ENCODE measurements at regions not wholly inside any gene's neighbourhood (a gene's known extent, or its start where the extent isn't known, plus 50 kb on each side); places are given as distances from the start of the nearest gene placed in this dataset.
A peak's percentile ranks its signal among the peaks of the same experiment; 100 is the strongest.

DNA sequence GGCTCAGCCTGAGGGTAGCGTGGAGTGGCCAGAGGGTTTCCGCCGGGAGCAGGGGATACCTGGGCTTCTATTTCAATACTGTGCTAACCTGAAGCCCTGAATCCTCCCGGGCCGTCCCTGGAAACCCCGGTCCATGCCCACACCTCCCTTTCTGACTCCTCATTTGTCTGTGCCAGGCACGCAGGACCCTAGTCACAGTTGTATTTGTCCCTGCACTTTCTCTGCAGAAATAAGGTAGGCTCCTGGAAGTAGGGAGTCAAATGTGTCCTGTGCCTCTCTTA is 418.8 kb upstream of the HS6ST1 start:
- DNase-seq, result no peak
- peaks cover 29% of the 10 kb centered on the region for H3K27me3 Mint-ChIP-seq
- H3K4me3 Mint-ChIP-seq, result no peak overlapping the region
- no peak overlapping the region for H3K27ac Mint-ChIP-seq
- peaks cover 10% of the 10 kb centered on the region for H3K4me1 Mint-ChIP-seq
- CTCF ChIA-PET, result no interaction called here
- no peaks in the 10 kb centered on the region for H3K36me3 Mint-ChIP-seq
- H3K9me3 Mint-ChIP-seq (ENCODE audit: low read depth), result no peaks in the 10 kb centered on the region
- ATAC-seq, result no peak

DNA sequence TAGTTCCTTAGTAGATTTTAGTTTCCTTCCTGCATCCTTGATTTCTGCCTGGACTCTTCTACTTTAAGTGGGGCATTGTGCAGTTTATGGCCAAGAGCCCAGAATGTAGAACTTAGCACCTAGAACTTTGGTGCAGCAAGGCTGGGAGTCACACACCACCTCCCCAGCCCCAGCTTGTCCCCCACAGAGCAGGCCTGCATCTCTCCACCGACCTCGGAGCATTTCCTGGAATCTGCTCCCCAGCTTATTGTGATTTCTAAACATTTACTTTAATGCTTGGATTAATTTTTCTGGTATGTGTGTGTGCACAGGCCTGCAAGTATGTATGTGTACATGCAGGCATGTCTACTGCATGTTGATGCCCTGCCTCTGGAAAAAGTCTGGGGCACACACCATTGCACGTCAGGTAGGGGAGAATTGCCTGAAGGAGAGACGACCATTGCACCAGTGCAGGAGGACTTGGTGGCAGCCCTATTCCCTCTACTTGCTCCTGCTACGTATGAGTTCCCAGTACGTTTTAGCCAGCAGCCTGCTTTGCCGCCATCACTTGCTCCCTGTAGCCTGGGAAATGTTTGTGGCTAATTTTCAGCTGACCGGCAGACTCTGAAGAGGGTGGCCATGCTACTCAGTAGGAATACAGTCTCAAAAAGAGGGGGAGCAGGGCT is 419.9 kb upstream of the HS6ST1 start:
- ATAC-seq (no peak), DNase-seq (no peak)
- CTCF ChIA-PET, result no interaction called here
- Mint-ChIP-seq H3K27me3 (peaks cover 24% of the 10 kb centered on the region), H3K27ac (no peak overlapping the region), H3K4me1 (peaks cover 10% of the 10 kb centered on the region), H3K9me3 (ENCODE audit: low read depth) (no peaks in the 10 kb centered on the region), H3K4me3 (no peak overlapping the region), H3K36me3 (no peaks in the 10 kb centered on the region)

DNA sequence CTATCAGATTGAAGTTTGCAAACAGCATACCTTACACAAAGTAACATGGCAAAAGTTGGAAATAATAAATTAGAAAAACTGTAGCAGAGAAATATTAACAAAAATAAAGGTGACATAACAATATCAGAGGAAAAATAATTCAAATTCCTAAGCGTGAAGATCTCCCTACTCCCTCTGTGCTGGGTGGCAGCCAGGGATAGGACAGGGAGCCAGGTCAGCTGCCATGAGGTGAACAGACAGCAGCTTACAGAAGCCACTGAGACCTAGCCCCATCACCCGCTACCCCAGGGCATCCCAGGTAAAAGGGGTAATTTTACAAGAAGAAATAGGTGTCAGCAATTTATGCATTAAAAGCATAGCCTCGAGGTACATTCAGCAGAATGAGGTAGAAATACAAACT is 423.8 kb upstream of the HS6ST1 start:
- DNase-seq (no peak), ATAC-seq (no peak)
- Mint-ChIP-seq H3K36me3 (no peaks in the 10 kb centered on the region), H3K4me3 (no peak overlapping the region), H3K27ac (no peak overlapping the region), H3K27me3 (peaks cover 21% of the 10 kb centered on the region), H3K9me3 (ENCODE audit: low read depth) (no peaks in the 10 kb centered on the region), H3K4me1 (no peaks in the 10 kb centered on the region)
- CTCF ChIA-PET, result no interaction called here

DNA sequence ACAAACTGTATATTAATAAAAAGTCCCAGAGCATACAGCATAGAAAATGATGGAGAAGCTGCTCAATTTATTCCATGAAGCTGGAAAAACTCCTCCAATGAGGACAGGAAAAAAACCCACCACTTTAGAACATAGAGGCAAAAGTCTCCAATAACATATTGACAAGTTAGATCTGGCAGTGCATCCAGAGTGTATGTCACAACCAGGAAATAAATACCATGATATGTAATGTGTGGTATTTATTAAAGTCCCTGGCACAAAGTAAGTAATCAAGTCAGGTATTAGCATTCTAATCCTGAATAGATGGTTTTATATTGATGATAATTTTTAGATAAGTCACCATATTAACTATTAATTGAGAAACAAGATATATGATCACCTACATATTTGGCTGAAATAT is 427.3 kb upstream of the HS6ST1 start:
- Mint-ChIP-seq H3K27ac (no peak overlapping the region), H3K4me1 (no peaks in the 10 kb centered on the region), H3K36me3 (no peaks in the 10 kb centered on the region), H3K27me3 (peaks cover 19% of the 10 kb centered on the region), H3K9me3 (ENCODE audit: low read depth) (no peaks in the 10 kb centered on the region), H3K4me3 (no peak overlapping the region)
- no peak for ATAC-seq
- CTCF ChIA-PET, result interaction anchor here (0.9 kb wide), 1 partner anchor 9 kb away, joined by 3 read pairs; no protein-coding TSS in a partner anchor
- DNase-seq, result no peak

DNA sequence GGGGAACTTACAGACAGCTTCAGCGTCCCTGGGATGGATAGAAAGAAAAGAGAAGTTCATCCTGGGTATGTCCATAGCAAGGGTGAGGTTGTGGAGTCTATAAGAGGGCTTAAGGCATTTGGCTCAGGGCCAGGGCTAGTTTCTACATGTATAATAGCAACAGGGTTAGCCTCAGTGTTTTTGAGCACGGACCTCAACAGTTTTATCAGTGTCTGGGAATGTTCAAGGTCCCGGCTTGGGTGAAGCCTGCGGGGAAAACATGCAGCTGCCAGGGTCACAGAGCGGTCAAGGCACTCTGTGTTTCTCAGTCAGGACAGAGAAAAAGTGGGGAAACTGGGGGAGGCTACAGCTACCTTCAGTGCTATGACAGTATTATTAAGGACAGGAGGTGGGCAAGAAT is 427.7 kb upstream of the HS6ST1 start:
- H3K4me3 Mint-ChIP-seq, result no peak overlapping the region
- no peak for ATAC-seq
- H3K27ac Mint-ChIP-seq, result no peak overlapping the region
- H3K9me3 Mint-ChIP-seq (ENCODE audit: low read depth), result no peaks in the 10 kb centered on the region
- peaks cover 19% of the 10 kb centered on the region for H3K27me3 Mint-ChIP-seq
- CTCF ChIA-PET, result interaction anchor here (0.9 kb wide), 1 partner anchor 10 kb away, joined by 3 read pairs; no protein-coding TSS in a partner anchor
- DNase-seq, result no peak
- no peaks in the 10 kb centered on the region for H3K36me3 Mint-ChIP-seq
- no peaks in the 10 kb centered on the region for H3K4me1 Mint-ChIP-seq

DNA sequence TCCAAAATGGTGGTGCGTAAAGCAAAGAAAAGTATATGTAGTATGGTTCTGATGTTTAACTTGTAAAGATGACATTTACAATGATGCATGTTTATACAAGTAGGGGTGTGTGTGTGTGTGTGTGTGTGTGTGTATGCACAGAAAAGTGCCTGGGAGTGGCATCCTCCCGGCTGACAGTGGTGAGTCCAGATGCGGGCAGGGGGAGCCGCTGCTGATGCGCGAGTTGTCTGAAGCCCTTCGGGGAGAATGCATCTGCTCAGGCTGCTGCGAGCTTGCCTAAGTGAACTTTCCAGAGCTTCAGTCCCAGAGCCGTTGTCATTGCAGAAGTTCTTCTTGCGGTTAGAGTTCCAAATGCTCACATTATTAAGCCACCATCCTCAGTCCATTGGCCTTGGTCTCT is 429.7 kb upstream of the HS6ST1 start:
- H3K27me3 Mint-ChIP-seq, result peaks cover 20% of the 10 kb centered on the region
- CTCF ChIA-PET, result interaction anchor here (1.8 to 2.1 kb wide), 2 partner anchors 8 to 12 kb away, joined by 4 to 7 read pairs; no protein-coding TSS in a partner anchor
- H3K9me3 Mint-ChIP-seq (ENCODE audit: low read depth), result no peaks in the 10 kb centered on the region
- DNase-seq (no peak), ATAC-seq (no peak)
- H3K4me1 Mint-ChIP-seq, result no peaks in the 10 kb centered on the region
- H3K27ac Mint-ChIP-seq, result no peak overlapping the region
- H3K36me3 Mint-ChIP-seq, result no peaks in the 10 kb centered on the region
- H3K4me3 Mint-ChIP-seq, result no peak overlapping the region

DNA sequence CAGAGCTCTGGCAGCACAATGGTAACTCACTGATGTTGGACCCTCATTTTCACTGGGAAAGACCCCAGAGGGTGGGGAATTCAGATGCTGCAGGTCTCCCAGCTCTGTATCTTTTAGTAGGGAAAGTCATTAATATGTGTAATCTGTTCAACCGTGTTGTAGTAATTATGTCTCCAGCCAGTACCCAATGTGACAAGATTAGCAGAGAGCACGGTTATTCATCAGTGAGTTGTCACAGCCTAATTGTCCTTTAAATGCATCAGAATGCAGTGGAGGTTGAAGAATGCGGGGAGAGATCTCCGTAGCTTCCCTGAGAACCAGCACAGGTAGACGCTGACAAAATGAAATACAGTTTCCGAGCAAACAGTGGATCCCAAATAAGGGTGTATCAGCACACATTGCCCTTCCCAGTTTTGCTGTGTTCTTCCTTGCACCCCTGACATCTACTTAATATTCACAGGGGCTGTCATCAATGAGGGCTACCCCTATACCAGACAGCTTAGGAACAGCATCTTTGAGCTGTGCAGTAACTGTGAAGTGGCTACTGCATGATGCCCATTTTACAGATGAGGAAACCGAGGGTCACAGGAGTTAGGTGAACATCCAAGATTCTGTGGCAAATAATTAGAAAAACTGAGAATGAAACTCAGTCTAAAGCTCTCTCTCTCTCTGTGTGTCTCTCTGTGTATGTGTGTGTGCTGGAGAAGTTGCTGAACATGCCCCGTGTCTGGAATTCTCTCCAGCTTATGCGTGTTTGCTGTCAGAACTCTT is 430.4 kb upstream of the HS6ST1 start:
- no peaks in the 10 kb centered on the region for H3K36me3 Mint-ChIP-seq
- CTCF ChIA-PET, result interaction anchor here (1.8 to 2.1 kb wide), 2 partner anchors 9 to 12 kb away, joined by 4 to 7 read pairs; no protein-coding TSS in a partner anchor
- no peaks in the 10 kb centered on the region for H3K9me3 Mint-ChIP-seq (ENCODE audit: low read depth)
- H3K27ac Mint-ChIP-seq, result no peak overlapping the region
- ATAC-seq (no peak), DNase-seq (no peak)
- peaks cover 17% of the 10 kb centered on the region for H3K27me3 Mint-ChIP-seq
- no peak overlapping the region for H3K4me3 Mint-ChIP-seq
- peaks cover 4% of the 10 kb centered on the region for H3K4me1 Mint-ChIP-seq

DNA sequence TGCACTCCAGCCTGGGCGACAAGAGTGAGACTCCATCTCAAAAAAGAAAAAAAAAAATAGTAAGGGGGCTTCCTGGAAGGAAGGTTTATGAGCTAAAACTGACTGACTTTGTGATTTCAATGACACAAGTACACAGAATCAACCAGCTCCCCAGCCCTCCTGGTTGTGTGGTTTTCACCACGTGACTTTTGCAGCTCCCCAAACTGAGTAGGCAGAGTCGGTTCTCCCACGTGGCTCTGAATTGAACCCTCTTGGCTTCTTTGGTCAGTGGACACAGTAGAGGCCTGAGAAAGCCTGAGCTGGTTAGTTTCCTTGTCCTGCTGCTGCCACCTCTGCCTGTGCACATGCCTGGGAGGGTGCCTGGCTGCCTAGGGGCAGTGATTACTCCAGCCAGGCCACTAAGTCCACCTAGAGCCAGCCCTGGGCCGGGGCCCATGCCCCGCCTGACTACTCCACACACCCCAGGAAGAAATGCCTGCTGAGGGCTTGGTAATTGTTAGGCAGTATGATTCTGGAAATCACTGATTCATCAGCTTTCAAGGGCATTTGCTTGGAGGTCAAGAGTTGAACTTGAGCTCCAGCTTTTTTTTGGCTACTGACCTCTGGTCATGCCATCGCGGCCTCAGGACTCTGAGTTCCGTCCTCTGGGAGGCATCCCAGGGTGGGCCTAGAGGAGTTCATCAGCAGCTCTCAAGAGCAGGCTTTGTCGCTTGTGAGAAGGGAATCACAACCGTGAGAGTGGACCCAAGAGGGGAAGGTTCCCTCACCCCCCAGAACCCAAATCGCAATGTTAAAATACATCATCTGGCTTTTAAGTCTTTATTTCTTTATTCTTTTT is 431.9 kb upstream of the HS6ST1 start:
- H3K4me1 Mint-ChIP-seq, result peaks cover 14% of the 10 kb centered on the region
- CTCF ChIA-PET, result interaction anchor here (1.0 to 1.8 kb wide), 2 partner anchors 10 to 14 kb away, joined by 3 to 4 read pairs; no protein-coding TSS in a partner anchor
- H3K36me3 Mint-ChIP-seq, result no peaks in the 10 kb centered on the region
- H3K4me3 Mint-ChIP-seq, result no peak overlapping the region
- H3K9me3 Mint-ChIP-seq (ENCODE audit: low read depth), result no peaks in the 10 kb centered on the region
- no peak overlapping the region for H3K27ac Mint-ChIP-seq
- no peak for DNase-seq
- ATAC-seq, result peak; percentile 27
- H3K27me3 Mint-ChIP-seq, result peaks cover 7% of the 10 kb centered on the region

DNA sequence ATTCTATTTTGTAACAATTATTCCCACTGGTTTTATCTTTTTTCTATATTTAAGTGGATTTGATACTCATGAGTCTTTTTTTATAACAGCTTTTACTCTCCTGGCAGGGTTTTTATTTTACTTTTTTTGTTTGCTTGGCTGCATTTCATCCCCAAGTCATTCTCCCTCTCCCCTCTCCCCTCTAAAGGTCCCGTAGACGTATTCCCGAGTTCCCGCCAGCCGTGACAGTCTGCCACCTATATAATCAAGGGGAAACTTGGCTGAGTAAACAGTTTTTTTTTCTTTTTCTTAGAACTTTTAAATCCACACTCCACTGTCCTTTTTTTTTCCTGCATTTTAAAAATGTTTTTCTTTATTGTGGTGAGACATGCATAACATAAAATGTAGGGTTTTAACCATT is 433.1 kb upstream of the HS6ST1 start:
- H3K27ac Mint-ChIP-seq, result no peak overlapping the region
- CTCF ChIA-PET, result interaction anchor here (3.4 kb wide), 1 partner anchor 15 kb away, joined by 9 read pairs; no protein-coding TSS in a partner anchor
- no peaks in the 10 kb centered on the region for H3K9me3 Mint-ChIP-seq (ENCODE audit: low read depth)
- peaks cover 4% of the 10 kb centered on the region for H3K27me3 Mint-ChIP-seq
- H3K36me3 Mint-ChIP-seq, result no peaks in the 10 kb centered on the region
- no peak overlapping the region for H3K4me3 Mint-ChIP-seq
- no peak for DNase-seq
- peaks cover 14% of the 10 kb centered on the region for H3K4me1 Mint-ChIP-seq
- no peak for ATAC-seq

DNA sequence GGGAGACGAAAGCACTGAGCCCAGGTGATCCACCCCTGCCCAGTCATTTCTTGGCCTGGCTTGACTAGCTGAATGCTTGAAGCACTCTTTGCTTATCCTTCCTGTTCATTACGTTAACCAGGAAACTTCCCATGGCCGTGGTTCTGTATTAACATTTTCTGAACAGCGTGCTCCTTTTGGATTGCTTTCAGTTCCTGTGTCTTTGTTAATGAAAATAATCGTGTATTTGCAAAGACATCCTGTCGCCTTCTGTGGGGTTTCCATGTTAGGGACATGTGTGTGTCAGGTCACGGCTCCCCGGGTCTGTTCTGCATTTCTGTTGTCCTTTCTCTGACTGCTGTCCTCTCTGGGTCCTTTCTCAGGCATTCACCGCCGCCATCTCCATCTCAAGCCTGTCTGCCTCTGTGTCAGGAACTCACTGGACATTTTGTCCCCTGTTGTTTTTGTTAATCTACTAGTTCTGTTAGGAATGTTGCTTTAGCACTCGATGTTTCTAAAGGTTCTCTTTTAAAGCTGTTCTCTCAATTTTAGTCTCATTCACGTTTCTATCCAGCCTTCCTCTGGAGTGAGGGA is 434.1 kb upstream of the HS6ST1 start:
- ATAC-seq (no peak), DNase-seq (no peak)
- H3K27me3 Mint-ChIP-seq, result peaks cover 6% of the 10 kb centered on the region
- no peak overlapping the region for H3K27ac Mint-ChIP-seq
- H3K4me1 Mint-ChIP-seq, result peaks cover 14% of the 10 kb centered on the region
- no peak overlapping the region for H3K4me3 Mint-ChIP-seq
- no peaks in the 10 kb centered on the region for H3K9me3 Mint-ChIP-seq (ENCODE audit: low read depth)
- CTCF ChIA-PET, result interaction anchor here (3.4 kb wide), 1 partner anchor 16 kb away, joined by 9 read pairs; no protein-coding TSS in a partner anchor
- H3K36me3 Mint-ChIP-seq, result no peaks in the 10 kb centered on the region

DNA sequence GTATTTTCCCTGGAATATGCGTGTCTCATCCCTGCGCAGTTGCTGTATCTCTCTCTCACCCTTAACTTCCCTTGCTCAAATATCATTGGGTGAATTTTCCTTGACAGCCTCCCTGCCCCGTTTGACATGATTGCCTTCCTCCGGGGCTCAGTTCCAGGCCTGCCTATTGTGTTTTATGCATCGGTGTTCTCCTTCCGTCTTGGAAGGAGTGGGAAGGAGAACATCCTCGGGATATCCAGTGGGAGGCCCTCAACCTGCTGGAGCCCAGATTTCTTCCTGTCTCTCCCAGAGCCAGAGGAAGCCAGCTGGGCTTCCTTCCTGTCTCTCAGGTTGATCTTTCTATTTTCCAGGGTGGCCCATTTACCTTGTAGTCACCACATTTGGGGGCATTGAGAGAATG is 434.7 kb upstream of the HS6ST1 start:
- no peak overlapping the region for H3K27ac Mint-ChIP-seq
- DNase-seq, result no peak
- no peak overlapping the region for H3K4me3 Mint-ChIP-seq
- peaks cover 6% of the 10 kb centered on the region for H3K27me3 Mint-ChIP-seq
- H3K4me1 Mint-ChIP-seq, result peaks cover 14% of the 10 kb centered on the region
- no peaks in the 10 kb centered on the region for H3K36me3 Mint-ChIP-seq
- CTCF ChIA-PET, result interaction anchor here (3.4 kb wide), 1 partner anchor 17 kb away, joined by 9 read pairs; no protein-coding TSS in a partner anchor
- ATAC-seq, result no peak
- H3K9me3 Mint-ChIP-seq (ENCODE audit: low read depth), result no peaks in the 10 kb centered on the region

DNA sequence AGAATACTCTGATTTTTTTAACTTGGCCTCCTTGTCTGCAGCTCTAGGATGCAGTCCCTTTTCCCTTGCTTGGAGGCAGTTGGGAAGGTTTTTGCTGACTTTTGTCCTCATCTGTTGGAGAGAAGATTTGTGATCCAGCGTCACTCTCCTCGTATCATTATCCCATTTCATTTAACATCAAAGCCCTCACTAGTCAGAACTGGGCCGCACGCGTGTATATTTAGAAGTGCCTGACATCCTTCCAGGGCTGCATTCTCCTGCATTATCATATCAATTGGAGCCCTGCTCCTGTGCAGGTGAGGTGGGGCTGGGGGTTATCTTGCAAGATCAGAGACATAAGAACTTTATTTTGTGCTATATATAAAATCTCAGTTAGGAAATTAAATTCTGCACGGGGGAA is 435.1 kb upstream of the HS6ST1 start:
- DNase-seq, result no peak
- Mint-ChIP-seq H3K4me1 (peaks cover 14% of the 10 kb centered on the region), H3K27me3 (peaks cover 6% of the 10 kb centered on the region), H3K27ac (no peak overlapping the region), H3K9me3 (ENCODE audit: low read depth) (no peaks in the 10 kb centered on the region), H3K36me3 (no peaks in the 10 kb centered on the region), H3K4me3 (no peak overlapping the region)
- CTCF ChIA-PET, result interaction anchor here (3.4 kb wide), 1 partner anchor 17 kb away, joined by 9 read pairs; no protein-coding TSS in a partner anchor
- no peak for ATAC-seq

DNA sequence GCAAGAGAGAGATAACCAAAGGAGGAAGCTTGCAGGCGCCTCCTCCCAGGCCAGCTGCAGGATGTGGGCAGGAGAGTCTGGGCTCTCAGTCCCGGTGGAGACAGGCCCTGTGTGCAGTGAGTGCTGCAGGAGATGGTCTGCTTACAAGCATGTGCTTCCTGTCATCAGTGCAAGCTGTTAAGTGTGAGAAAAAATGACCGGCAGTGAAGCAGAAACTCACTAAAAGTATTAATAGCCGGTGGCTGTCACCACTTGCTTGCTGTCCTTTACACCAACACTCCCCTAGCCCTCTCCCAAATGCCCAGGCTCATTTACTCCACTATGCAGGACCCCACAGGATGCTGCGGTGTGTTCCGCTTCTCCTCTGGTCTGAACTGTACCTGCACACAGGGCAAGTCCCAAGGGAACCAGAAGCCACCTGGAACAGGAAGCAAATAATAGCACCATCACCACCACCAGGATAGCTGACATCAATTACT is 435.6 kb upstream of the HS6ST1 start:
- Mint-ChIP-seq H3K4me3 (no peak overlapping the region), H3K4me1 (peaks cover 14% of the 10 kb centered on the region), H3K9me3 (ENCODE audit: low read depth) (no peaks in the 10 kb centered on the region), H3K27me3 (peaks cover 6% of the 10 kb centered on the region), H3K27ac (no peak overlapping the region), H3K36me3 (no peaks in the 10 kb centered on the region)
- peak; percentile 66 for DNase-seq
- ATAC-seq, result peak; percentile 61
- CTCF ChIA-PET, result interaction anchor here (3.4 kb wide), 1 partner anchor 18 kb away, joined by 9 read pairs; no protein-coding TSS in a partner anchor

All from activated CD8-positive, alpha-beta memory T cell treated with anti-CD3 and anti-CD28 coated beads, Interleukin-2, amount 10 ng/mL, durations not matched to agents 7 days and 5 days (primary cell).